ENCODE measurements at regions not wholly inside any gene's neighbourhood (a gene's known extent, or its start where the extent isn't known, plus 50 kb on each side); places are given as distances from the start of the nearest gene placed in this dataset.

GRCh38 chr7:55314967-55315366, 50.2 kb upstream of the LANCL2 start:
- Histone ChIP-seq H3K9me3 (ENCODE audit: control insufficient read depth, insufficient read depth, low read length) (no peaks in the 10 kb centered on the region), H3K27me3 (ENCODE audit: control insufficient read depth, insufficient read depth, low read length) (peaks cover 15% of the 10 kb centered on the region), H3K27ac (ENCODE audit: low read length) (no peak overlapping the region), H3K4me1 (ENCODE audit: control insufficient read depth, insufficient read depth, low read length) (peaks cover 12% of the 10 kb centered on the region), H3K36me3 (ENCODE audit: control insufficient read depth, insufficient read depth, low read length) (no peaks in the 10 kb centered on the region), H3K4me3 (ENCODE audit: low read length) (no peak overlapping the region)
- H3K27ac Mint-ChIP-seq: no peak overlapping the region
- no peak for ATAC-seq
- no peak for TF ChIP-seq CTCF (IDR thresholded peaks at IDR 0.05)
- intact Hi-C loops (cut with micrococcal nuclease): no loop called here
- no peaks in the 10 kb centered on the region for H3K9me3 Mint-ChIP-seq
- 81% methylated on average over 8 of the region's 8 CpGs for WGBS (ENCODE audit: insufficient coverage)
- no peaks in the 10 kb centered on the region for H3K36me3 Mint-ChIP-seq
- peaks cover 44 to 45% of the 10 kb centered on the region in 2 donors for H3K27me3 Mint-ChIP-seq (ENCODE audit: low read depth in 2 of 2)
- DNase-seq: no peak
- H3K4me3 Mint-ChIP-seq: no peak overlapping the region
- H3K4me1 Mint-ChIP-seq: peaks cover 10 to 17% of the 10 kb centered on the region in 2 donors

Measured in natural killer cell (primary cell).